Esophagus (tissue), 2 donors: ENCODE measurements at regions not wholly inside any gene's neighbourhood (a gene's known extent, or its start where the extent isn't known, plus 50 kb on each side); places are given as distances from the start of the nearest gene placed in this dataset.

Experiments
- H3K27ac ChIP-seq, 2 donors: one replicate each; pipeline ENCODE4 v1.5.1; 2013; ENCODE audit warnings: low read depth in 2 of 2, mild to moderate bottlenecking in 2 of 2, inconsistent platforms in 1 of 2, low read length in 1 of 2, moderate library complexity in 1 of 2
- H3K27me3 ChIP-seq, 2 donors: one replicate each; pipeline ENCODE4 v1.6.1; 2013; ENCODE audit warnings: low read length in 2 of 2, control low read depth in 1 of 2, mild to moderate bottlenecking in 1 of 2; ENCODE audit not compliant: insufficient read depth in 2 of 2, control insufficient read depth in 1 of 2
- H3K36me3 ChIP-seq, 2 donors: one replicate each; pipeline ENCODE4 v1.6.1; 2013; ENCODE audit warnings: low read length in 1 of 2; ENCODE audit not compliant: control insufficient read depth in 2 of 2, insufficient read depth in 2 of 2
- H3K4me1 ChIP-seq, 2 donors: one replicate each; pipeline ENCODE4 v1.6.1; 2013; ENCODE audit warnings: low read length in 1 of 2; ENCODE audit not compliant: control insufficient read depth in 2 of 2, insufficient read depth in 2 of 2
- H3K4me3 ChIP-seq, 2 donors: one replicate each; pipeline ENCODE4 v1.5.1; 2013; ENCODE audit warnings: low read length in 2 of 2, mild to moderate bottlenecking in 2 of 2, low read depth in 1 of 2, moderate library complexity in 1 of 2
- H3K9me3 ChIP-seq, 2 donors: one replicate each; pipeline ENCODE4 v1.6.1; 2013; ENCODE audit warnings: mild to moderate bottlenecking in 2 of 2, low read depth in 1 of 2, low read length in 1 of 2, moderate library complexity in 1 of 2; ENCODE audit not compliant: control insufficient read depth in 2 of 2, insufficient read depth in 1 of 2
- WGBS, 2 donors: extraction: QIAGEN DNeasy Blood & Tissue Kit; methylation state at CpG; one replicate each; pipeline ENCODE4 v1.1.7; 2013; 5-methylcytosine and 5-hydroxymethylcytosine counted together
- donor health status: healthy with polysubstance abuse.
- donor health status: Bipolar disorder and iron deficiency.

GRCh38 chr6:71048320-71049164, 91.7 kb upstream of the B3GAT2 start:
- H3K27ac ChIP-seq = no peak overlapping the region
- 68 to 74% methylated on average over 4 of the region's 4 CpGs for WGBS, 2 donors
- H3K36me3 ChIP-seq = no peaks in the 10 kb centered on the region
- no peaks in the 10 kb centered on the region for H3K4me1 ChIP-seq
- no peaks in the 10 kb centered on the region for H3K9me3 ChIP-seq
- no peaks in the 10 kb centered on the region for H3K27me3 ChIP-seq
- H3K4me3 ChIP-seq = no peak overlapping the region

- WGBS, 2 donors = 84 to 87% methylated on average over 3 of the region's 3 CpGs
- Histone ChIP-seq H3K9me3 (no peaks in the 10 kb centered on the region), H3K4me3 (no peak overlapping the region), H3K4me1 (no peaks in the 10 kb centered on the region), H3K27ac (no peak overlapping the region), H3K27me3 (no peaks in the 10 kb centered on the region), H3K36me3 (no peaks in the 10 kb centered on the region)
Observed at GRCh38 chr6:71049198-71049770, 92.4 kb upstream of the B3GAT2 start.

GRCh38 chr6:71053475-71053874, 96.6 kb upstream of the B3GAT2 start:
- H3K36me3 ChIP-seq = no peaks in the 10 kb centered on the region
- H3K27ac ChIP-seq = no peak overlapping the region
- H3K4me3 ChIP-seq = no peak overlapping the region
- H3K9me3 ChIP-seq = no peaks in the 10 kb centered on the region
- 92% methylated on average over 4 of the region's 4 CpGs for WGBS, 2 donors
- H3K4me1 ChIP-seq = no peaks in the 10 kb centered on the region
- H3K27me3 ChIP-seq = no peaks in the 10 kb centered on the region

GRCh38 chr6:71056656-71057055, 99.8 kb upstream of the B3GAT2 start:
- Histone ChIP-seq H3K4me3 (no peak overlapping the region), H3K9me3 (no peaks in the 10 kb centered on the region), H3K4me1 (no peaks in the 10 kb centered on the region), H3K36me3 (no peaks in the 10 kb centered on the region), H3K27ac (no peak overlapping the region), H3K27me3 (no peaks in the 10 kb centered on the region)
- WGBS, 2 donors = 56 to 58% methylated on average over 2 of the region's 2 CpGs

- no peaks in the 10 kb centered on the region for H3K4me1 ChIP-seq
- 66 to 88% methylated on average over 1 of the region's 1 CpG for WGBS, 2 donors
- no peaks in the 10 kb centered on the region for H3K9me3 ChIP-seq
- no peaks in the 10 kb centered on the region for H3K36me3 ChIP-seq
- H3K27ac ChIP-seq = no peak overlapping the region
- no peaks in the 10 kb centered on the region for H3K27me3 ChIP-seq
- H3K4me3 ChIP-seq = no peak overlapping the region
Observed at GRCh38 chr6:71066153-71066552, 109.3 kb upstream of the B3GAT2 start.

- 77 to 84% methylated on average over 5 of the region's 5 CpGs for WGBS, 2 donors
- Histone ChIP-seq H3K36me3 (no peaks in the 10 kb centered on the region), H3K4me3 (no peak overlapping the region), H3K27ac (no peak overlapping the region), H3K9me3 (no peaks in the 10 kb centered on the region), H3K27me3 (no peaks in the 10 kb centered on the region), H3K4me1 (no peaks in the 10 kb centered on the region)
Observed at GRCh38 chr6:71067816-71068215, 111.0 kb upstream of the B3GAT2 start.

DNA sequence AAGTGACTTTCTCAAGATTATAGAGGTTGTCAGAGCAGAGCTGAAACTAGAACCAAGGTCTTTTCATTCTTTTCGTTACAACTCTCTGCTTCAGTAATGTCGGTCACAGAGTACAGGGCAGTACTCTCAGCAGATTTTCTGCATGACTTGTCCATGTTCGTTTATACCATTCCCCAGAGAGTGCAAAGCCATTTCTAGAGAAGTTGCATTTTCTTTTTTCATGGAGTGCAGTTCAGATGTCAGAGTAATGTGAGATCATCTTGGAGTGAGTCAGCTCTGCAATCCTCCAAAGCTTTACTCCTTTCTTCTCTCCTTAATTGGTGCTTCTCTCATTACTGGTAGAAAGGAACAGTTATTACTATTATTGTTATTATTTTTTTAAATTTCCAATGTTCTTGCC, 115.6 kb upstream of the B3GAT2 start:
- no peak overlapping the region for H3K27ac ChIP-seq
- WGBS, 2 donors = 38 to 39% methylated on average over 3 of the region's 3 CpGs

GRCh38 chr6:71077655-71078054, 120.8 kb upstream of the B3GAT2 start:
- H3K36me3 ChIP-seq = no peaks in the 10 kb centered on the region

More for the DNA sequence above, 115.6 kb upstream of the B3GAT2 start:
- Histone ChIP-seq H3K4me3 (no peak overlapping the region), H3K36me3 (no peaks in the 10 kb centered on the region), H3K9me3 (no peaks in the 10 kb centered on the region), H3K4me1 (no peaks in the 10 kb centered on the region), H3K27me3 (no peaks in the 10 kb centered on the region)

GRCh38 chr6:71079677-71080076, 122.8 kb upstream of the B3GAT2 start:
- H3K9me3 ChIP-seq = no peaks in the 10 kb centered on the region
- no peaks in the 10 kb centered on the region for H3K27me3 ChIP-seq
- WGBS, 2 donors = 86 to 94% methylated on average over 1 of the region's 1 CpG
- H3K27ac ChIP-seq = no peak overlapping the region
- H3K4me3 ChIP-seq = no peak overlapping the region
- H3K36me3 ChIP-seq = no peaks in the 10 kb centered on the region
- H3K4me1 ChIP-seq = no peaks in the 10 kb centered on the region

More at GRCh38 chr6:71077655-71078054, 120.8 kb upstream of the B3GAT2 start:
- H3K4me1 ChIP-seq = no peaks in the 10 kb centered on the region
- no peaks in the 10 kb centered on the region for H3K9me3 ChIP-seq
- no peak overlapping the region for H3K27ac ChIP-seq
- 89 to 95% methylated on average over 2 of the region's 2 CpGs for WGBS, 2 donors
- no peaks in the 10 kb centered on the region for H3K27me3 ChIP-seq
- no peak overlapping the region for H3K4me3 ChIP-seq

DNA sequence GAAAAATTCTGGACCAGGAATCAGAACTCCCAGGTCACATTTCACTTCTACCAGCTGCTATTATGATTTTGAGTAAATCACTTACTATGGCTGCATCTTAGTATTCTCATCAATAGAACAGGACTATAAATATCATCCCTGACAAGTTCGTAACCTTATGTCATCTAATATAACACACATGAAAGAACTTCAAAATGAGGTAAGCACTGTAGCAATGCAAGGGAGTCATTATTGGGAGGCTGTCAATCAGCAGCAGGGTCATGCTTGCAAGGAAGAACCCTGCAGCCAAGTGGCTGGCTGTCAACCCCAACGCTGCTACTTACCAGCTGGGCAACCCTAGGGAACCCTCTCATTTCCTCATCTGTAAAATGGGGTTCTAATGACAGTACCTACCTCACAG, 123.3 kb upstream of the B3GAT2 start:
- no peaks in the 10 kb centered on the region for H3K9me3 ChIP-seq
- no peak overlapping the region for H3K4me3 ChIP-seq
- WGBS, 2 donors = 68 to 80% methylated on average over 2 of the region's 2 CpGs
- no peak overlapping the region for H3K27ac ChIP-seq
- H3K36me3 ChIP-seq = no peaks in the 10 kb centered on the region
- no peaks in the 10 kb centered on the region for H3K27me3 ChIP-seq
- no peaks in the 10 kb centered on the region for H3K4me1 ChIP-seq
